Dedifferentiated amniotic fluid mesenchymal stem cell (primary cell): ENCODE measurements at regions not wholly inside any gene's neighbourhood (a gene's known extent, or its start where the extent isn't known, plus 50 kb on each side); places are given as distances from the start of the nearest gene placed in this dataset.
"Not testable (repeated sequence)": the region's sequence is repeated elsewhere in the genome, so short reads cannot be mapped to it uniquely, and the experiment has no call there.

Experiments
- DNase-seq: peaks from one replicate; pipeline ENCODE4 v3.0.0-alpha.2; 2016; ENCODE audit errors: extremely low spot score

DNA sequence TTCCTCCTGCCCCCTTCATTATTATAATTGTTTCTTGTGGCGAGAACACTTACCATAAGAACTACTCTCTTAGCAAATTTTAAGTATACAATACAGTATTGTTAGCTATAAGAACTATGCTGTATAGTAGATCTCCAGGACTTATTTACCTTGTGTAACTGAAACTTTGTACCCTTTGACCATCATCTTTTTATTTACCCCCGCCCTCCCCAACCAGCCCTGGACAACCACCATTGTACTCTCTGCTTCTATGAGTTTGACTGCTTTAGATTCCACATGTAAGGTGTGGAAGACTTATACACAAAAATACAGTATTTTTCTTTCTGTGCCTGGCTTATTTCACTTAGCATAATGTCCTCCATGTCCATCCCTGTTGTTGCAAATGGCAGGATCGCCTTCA is 161.1 kb downstream of the PHF8 start:
- DNase-seq = no peak

DNA sequence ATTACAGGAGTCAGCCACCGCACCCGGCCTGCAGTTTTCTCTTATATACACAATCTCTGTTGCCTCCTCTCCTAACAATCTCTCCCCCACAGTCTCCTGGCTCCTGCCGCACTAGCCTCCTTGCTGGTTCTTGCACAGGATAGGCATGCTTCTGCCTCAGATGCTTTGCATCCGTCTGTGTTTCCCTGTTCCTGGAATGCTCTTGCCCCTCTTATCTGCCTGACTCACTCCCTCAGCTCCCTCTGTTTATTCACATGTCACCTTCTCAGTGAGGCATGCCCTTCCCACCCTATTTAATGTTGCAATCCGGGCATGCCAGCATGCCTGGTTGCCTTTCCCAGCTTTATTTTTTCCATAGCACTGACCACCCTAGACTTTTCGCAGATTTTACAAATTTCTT is 161.9 kb downstream of the PHF8 start:
- DNase-seq = peak; percentile 53

DNA sequence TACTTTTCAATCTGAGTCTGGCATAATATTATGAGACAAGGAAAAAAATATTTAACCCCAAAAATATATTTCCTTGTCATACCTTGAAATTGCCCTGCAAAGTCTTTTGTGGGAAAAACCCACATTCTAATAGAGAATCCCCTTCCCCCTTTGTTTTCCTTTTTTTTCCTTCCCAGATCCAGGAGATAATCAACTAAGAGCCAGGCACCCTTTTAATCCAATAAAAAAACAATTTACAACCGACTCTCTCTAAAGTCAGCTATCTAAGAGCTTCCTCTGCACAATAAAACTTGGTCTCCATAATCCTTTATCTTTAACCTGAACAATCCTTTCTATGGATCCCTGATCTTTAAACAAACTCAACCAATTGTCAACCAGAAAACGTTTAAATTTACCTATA is 163.5 kb downstream of the PHF8 start:
- not testable (repeated sequence) for DNase-seq

DNA sequence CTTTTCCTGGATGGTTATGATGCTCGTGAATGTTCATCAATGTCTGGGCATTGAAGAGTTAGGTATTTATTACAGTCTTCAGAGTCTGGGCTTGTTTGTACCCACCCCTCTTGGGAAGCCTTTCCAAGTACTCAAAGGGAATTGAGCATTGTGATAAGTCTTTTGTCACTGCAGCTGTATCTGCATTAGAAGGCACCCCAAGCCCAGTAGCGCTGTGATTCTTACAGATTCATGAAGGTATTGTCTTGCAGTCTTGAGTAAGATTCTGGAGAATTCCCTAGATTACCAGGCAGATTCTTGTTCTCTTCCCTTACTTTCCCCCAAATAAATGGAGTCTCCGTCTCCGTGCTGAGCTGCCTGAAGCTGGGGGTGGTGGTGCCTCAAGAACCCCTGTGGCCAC is 173.4 kb upstream of the HUWE1 start:
- no peak for DNase-seq

DNA sequence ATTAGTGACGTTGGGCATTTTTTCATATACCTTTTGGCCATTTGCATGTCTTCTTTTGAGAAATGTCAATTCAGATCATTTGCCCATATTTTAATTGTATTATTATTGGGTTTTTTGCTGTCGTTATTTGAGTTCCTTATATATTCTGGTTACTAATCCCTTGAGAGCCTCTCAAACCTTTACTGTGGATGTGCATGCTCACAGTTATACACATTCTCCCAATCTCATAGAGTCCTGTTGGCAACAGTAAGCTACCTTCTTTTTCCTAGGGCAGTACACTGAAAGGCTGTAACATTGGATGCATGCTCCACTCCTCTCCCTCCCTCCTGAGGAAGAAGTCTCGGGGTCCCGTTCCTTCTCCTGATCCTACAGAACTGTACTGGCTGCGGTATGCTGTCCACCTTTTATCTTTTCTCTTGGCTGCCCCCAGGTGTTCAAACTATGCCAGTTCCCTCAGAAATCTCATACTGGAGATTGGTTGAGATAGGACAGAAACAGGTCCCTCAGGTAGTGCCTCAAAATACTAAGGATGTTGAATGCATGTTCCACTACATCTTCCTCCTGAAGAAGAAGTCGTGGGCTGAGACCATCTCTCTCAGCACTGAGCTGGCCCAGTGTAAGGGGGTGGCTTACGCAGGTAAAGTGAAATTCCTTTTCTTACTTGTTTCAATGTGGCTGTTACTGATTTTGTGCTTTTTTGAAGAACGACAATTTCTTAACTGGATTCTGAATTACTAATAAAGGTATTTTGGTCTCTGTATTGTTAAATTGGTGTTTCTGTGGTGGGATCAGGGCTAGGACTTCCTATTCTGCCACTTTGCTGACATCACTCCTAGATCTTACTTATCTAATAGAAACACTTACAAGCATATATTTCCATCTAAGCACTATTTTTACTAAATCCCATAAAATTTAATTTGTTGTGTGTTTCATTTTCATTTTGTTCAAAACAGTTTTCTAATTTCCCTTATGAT is 145.4 kb upstream of the HUWE1 start:
- no peak for DNase-seq

DNA sequence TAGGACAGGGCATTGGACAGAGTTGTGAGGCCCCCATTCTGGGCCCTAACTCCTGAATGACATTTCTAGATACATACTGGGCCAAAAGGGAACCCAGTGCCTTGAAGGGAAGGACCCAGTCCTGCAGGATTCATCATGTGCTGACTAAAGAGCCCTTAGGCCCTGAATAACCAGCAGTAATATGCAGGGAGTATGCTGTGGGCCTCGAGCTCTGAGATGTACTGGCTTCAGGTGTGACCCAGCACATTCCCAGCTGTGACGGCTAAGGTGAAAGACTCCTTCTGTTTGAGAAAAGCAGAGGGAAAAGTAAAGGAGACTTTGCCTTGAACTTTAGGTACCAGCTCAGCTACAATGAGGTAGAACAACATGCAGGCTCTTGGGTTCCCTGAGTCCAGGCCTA is 138.2 kb upstream of the HUWE1 start:
- DNase-seq = no peak

DNA sequence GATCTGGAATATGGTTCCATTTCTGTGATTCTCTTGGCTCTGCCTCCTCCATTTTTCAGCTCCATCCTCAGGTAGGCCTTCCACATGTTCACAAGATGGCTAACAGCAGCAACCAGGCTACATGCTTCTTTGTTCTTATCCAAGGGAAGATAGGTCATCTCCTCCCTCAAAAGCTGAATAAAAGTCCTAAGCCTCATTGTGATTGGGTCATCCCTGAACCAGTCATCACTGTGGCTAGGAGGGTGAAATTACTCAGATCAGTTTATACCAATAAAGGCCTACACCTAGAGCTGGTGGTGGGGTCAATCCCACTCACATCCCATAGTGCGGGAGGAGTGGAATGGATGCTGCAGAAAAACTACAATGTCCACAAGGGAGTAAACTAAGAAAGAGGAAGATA is 131.6 kb upstream of the HUWE1 start:
- DNase-seq = not testable (repeated sequence)

DNA sequence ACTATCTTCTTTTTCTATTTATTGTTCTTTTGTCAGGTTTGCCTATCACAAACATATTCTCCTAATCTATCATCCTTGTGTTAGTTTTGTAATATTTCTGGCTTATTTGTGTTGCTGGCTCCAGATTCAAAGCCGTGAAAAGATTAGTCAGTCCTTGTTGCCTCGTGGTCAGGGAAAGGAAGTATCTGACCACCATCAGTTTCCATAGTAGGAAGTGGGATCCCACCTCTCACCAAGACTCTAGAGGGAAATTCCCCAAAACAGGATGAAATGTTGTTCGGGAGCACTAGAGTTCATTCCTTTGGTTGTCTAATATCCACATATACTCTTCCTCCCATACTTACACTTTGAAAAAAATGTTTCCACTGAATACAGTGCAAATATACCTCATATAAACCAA is 131.0 kb upstream of the HUWE1 start:
- DNase-seq = no peak

DNA sequence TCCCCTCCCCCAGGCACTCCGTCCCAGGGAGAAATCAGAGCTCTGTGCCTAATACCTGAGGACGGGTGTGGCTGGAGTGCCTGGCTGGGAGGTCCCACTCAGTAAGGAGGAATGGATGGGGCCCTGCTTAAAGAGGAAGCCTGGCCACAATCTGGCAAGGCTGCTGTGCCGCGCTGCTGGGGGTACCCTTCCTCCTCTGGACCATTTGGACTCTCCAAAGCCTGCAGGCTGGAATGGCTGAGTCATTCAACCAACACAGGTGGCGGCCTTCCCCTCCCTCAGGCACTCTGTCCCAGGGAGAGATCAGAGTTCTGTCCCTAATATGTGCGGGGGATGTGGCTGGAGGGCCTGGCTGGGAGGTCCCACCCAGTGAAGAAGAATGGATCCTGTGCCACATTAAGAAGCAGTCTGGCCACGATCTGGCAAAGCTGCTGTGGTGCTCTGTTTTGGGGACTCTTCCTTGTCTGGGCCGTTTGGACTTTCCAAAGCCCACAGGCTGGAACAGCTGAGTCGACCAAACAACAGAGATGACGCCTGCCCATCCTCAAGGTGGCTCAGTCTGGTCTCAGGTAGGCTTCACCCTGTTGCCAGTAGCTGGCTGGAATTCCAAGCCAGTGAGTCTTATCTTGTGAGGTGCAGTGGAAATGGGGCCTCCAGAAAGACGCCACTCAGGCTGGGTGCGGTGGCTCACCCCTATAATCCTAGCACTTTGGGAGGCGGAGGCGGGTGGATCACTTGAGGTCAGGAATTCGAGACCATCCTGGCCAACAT is 127.3 kb upstream of the HUWE1 start:
- no peak for DNase-seq

DNA sequence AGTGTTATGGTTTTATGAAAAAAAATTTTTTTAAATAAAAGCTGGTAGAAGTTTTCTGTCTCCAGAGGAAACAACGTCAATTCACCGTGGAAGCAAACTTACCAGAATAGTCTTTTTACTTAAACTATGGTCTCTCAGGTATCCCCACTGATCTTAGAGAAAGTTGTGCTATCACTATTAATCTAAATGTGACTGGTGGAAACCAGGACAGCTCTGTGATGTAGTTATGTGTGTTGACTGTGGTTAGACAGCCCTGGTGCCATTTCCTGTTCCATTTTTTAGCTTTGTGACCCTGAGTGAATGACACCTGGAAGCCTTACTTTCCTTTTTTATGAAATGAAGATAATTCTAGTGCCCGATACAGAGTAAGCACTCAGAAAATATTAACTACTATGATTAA is 111.8 kb upstream of the HUWE1 start:
- DNase-seq = no peak

DNA sequence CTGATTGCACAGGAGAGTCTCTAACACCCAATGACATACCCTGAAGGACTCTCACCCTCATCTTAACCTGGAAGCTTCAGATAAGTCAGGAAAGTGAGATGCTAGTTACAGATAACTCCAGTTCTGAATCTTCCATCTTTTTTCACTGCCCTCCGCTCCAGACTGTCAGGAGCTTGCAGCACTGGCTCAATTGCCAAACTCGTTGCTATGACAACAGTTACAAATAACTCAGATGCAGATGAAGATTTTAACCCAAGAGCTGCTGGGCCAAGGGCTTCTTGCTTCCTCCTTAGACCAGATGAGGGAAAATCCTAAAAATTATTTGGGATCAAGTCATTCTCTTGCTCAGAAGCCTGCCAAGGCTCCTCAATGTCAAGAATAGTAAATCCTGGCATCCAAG is 109.1 kb upstream of the HUWE1 start:
- no peak for DNase-seq

DNA sequence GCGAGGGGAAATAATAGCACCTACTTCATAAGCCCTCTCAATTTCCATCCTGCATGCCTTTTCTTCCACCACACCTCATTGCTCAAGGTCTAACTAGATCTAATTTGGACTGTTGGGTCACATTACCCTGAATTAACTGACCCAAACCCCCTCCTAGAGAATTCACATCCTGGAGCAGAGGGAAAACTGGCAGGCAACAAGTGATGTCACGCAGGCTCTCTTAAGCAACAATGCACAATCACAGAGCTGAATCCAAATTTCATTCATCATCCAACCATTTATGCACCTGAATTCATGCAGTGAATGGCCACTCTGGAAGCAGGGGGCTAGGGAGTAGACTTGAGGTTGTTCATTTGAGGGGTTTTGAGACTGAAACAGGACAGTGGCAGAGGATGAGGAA is 107.7 kb upstream of the HUWE1 start:
- DNase-seq = no peak

DNA sequence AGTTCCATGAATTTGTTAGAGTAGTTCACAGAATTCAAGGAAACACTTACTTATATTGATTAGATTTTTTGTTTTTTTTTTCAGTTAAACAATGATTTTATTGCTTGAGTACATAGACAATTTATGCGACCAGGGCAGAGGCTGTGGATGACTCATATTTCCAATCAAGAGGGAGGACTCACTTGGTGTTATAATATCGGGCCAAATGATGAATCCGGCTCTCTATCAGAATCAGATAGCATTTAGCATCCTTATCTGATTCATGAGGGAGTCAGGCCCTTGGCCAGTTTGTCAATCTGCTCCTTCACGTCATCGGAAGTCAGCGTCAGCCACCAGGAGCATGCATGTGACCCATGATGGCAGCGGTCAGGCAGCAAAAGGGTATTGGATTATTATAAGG is 82.3 kb upstream of the HUWE1 start:
- no peak for DNase-seq

DNA sequence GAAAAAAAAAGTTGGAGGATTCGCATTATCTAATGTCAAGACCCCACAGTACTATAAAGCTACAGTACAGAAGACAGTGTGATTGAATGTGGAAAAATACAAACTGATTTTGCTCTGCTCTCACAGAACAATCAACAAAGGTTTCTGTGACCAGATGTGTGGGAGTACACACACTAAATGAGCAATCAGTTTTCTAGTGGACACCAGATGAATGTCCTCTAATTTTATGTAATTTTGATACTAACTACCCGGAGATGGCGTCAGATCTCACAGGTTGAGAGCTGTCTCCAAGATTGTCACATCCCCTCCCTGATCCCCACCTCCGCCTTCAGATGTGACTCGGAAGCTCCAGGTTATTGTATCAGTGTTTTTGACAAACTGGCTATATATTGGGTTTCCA is 81.9 kb upstream of the HUWE1 start:
- no peak for DNase-seq

DNA sequence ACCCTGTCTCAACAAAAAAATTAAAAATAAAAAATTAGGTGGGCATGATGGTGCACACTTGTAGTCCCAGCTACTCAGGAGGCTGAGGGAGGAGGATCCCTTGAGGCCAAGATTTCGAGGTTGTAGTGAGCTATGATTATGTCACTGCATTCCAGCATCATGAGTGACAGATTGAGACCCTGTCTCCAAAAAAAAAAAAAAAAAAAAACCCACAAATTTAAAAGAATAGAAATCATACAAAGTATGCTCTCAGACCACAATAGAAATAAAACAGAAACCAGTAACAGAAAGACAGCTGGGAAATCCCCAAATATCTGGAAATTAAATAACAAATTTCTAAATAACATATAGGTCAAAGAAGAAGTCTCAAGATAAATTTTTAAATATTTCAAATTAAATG is 81.0 kb upstream of the HUWE1 start:
- no peak for DNase-seq

DNA sequence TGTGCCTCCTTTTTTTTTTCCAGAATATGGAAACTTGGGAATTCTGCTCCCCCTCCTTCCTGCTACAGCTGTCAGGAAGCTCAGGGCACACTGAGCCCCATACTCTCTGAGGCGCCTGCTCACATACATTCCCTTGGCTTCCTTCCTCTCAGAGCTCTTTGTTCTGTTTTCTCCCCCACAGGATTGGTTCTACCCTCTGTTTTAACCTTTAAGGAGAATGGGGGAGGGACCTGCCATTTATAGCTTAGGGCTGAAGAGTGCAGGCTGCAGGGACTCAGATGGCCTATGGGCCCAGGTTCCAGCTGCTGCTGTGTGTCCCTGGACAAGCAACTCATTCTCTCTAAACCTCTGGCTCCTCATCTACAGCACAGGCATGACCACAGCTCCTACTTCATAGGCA is 70.7 kb upstream of the HUWE1 start:
- not testable (repeated sequence) for DNase-seq

DNA sequence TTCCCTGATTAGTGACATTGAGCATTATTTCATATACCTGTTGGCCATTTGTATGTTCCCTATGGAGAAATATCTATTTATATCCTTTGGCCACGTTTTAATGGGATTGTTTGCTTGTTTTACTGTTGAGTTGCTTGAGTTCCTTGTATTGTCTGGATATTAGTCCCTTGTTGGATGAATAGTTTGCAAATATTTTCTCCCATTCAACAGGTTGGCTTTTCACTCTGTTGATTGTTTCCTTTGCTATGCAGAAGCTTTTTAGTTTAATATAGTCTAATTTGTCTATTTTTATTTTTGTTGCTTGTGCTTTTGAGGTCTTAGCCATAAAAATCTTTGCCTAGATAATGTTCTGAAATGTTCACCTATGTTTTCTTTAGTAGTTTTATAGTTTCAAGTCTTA is 60.2 kb upstream of the HUWE1 start:
- no peak for DNase-seq

DNA sequence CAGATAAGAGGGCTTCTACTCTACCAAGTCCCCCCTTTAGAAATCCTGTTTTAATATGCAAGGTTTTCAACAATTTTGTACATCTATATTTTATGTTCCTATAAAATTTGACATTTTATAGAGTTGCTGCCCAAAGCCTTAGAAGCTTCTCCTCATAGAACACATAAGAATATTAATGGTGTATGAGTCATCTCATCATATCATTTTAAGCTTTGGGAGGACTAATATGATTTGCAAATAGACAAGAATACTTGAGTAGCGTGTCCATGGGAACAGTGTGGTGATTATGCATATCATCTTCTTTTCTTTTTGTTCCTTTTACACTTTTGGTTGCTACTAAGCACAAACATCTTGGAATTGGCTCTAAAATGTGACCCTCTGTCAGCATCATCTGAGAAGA is 56.7 kb upstream of the HUWE1 start:
- no peak for DNase-seq

DNA sequence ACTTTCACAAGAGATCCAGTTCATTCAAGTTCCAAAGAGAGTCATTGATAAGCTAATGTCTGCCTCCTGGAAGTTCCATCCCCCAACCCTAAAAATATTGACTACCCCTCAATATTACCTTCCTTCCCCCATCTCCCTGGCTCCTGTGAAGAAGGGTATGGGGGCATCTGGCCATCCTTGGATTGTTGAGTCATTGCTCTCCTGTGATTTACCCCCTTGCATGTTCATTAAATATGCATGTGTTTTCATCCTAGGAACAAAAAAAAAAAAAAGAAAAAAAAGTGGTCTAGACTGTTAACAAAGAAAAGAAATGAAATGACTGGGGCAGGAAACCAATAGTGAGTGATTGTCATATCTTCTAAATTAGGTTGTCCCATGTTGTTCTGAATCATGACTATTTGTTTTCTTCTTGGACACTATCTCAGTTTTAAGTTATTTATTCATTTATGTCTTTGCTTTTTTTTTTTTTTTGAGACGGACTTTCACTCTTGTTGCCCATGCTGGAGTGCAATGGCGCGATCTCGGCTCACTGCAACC is 51.9 kb upstream of the HUWE1 start:
- no peak for DNase-seq
